ENCODE measurements at regions not wholly inside any gene's neighbourhood (a gene's known extent, or its start where the extent isn't known, plus 50 kb on each side); places are given as distances from the start of the nearest gene placed in this dataset.

GRCh38 chr16:6160871-6161270 is 1063.3 kb upstream of the EEF2KMT start:
- no peak for TF ChIP-seq ZNF70 (CRISPR knock-in tag; IDR thresholded peaks at IDR 0.05)
- no peak for TF ChIP-seq ESRRG (CRISPR knock-in tag; IDR thresholded peaks at IDR 0.05)
- TF ChIP-seq ZFP30 (CRISPR knock-in tag; IDR thresholded peaks at IDR 0.05): no peak
- TF ChIP-seq PPARA (CRISPR knock-in tag; IDR thresholded peaks at IDR 0.05; ENCODE audit: borderline replicate concordance): no peak
- TF ChIP-seq OSR1 (CRISPR knock-in tag; IDR thresholded peaks at IDR 0.05): no peak
- ATAC-seq: no peak

- no peak for TF ChIP-seq PATZ1 (CRISPR knock-in tag; IDR thresholded peaks at IDR 0.05; ENCODE audit: borderline replicate concordance)
- no peak for TF ChIP-seq ZC3H10 (CRISPR knock-in tag; IDR thresholded peaks at IDR 0.05)
- no peak for TF ChIP-seq TCF4 (CRISPR knock-in tag; IDR thresholded peaks at IDR 0.05; ENCODE audit: borderline replicate concordance)
- no peak for TF ChIP-seq ISL1 (CRISPR knock-in tag; IDR thresholded peaks at IDR 0.05)
- no peak for TF ChIP-seq TSHZ2 (CRISPR knock-in tag; IDR thresholded peaks at IDR 0.05)
- no peak for TF ChIP-seq ZNF565 (CRISPR knock-in tag; conservative IDR thresholded peaks at IDR 0.05; ENCODE audit: low read depth)
- no peak for TF ChIP-seq TOX (CRISPR knock-in tag; IDR thresholded peaks at IDR 0.05; ENCODE audit: borderline replicate concordance)
- no peak for ATAC-seq
These were observed 1062.7 kb upstream of the EEF2KMT start for GRCh38 chr16:6160303-6160702.

- no peak for ATAC-seq
These were observed 1060.2 kb upstream of the EEF2KMT start for GRCh38 chr16:6157806-6158205.

GRCh38 chr16:6155271-6155670 is 1057.7 kb upstream of the EEF2KMT start:
- ATAC-seq: no peak
- TF ChIP-seq ZFP30 (CRISPR knock-in tag; IDR thresholded peaks at IDR 0.05) (no peak), TCF4 (CRISPR knock-in tag; IDR thresholded peaks at IDR 0.05; ENCODE audit: borderline replicate concordance) (no peak), ISL1 (CRISPR knock-in tag; IDR thresholded peaks at IDR 0.05) (no peak), ZNF70 (CRISPR knock-in tag; IDR thresholded peaks at IDR 0.05) (no peak), OSR1 (CRISPR knock-in tag; IDR thresholded peaks at IDR 0.05) (no peak), ZFP3 (CRISPR knock-in tag; IDR thresholded peaks at IDR 0.05) (no peak), BACH2 (CRISPR knock-in tag; IDR thresholded peaks at IDR 0.05; ENCODE audit: borderline replicate concordance) (no peak)

More at GRCh38 chr16:6157806-6158205, 1060.2 kb upstream of the EEF2KMT start:
- no peak for TF ChIP-seq OSR1 (CRISPR knock-in tag; IDR thresholded peaks at IDR 0.05)

- no peak for ATAC-seq
- TF ChIP-seq CSRNP3 (CRISPR knock-in tag; IDR thresholded peaks at IDR 0.05): no peak
- no peak for TF ChIP-seq RARB (CRISPR knock-in tag; IDR thresholded peaks at IDR 0.05)
- no peak for TF ChIP-seq ZNF70 (CRISPR knock-in tag; IDR thresholded peaks at IDR 0.05)
- TF ChIP-seq PPARA (CRISPR knock-in tag; IDR thresholded peaks at IDR 0.05; ENCODE audit: borderline replicate concordance): no peak
- no peak for TF ChIP-seq ARNTL (CRISPR knock-in tag; IDR thresholded peaks at IDR 0.05; ENCODE audit: borderline replicate concordance, low read depth)
- no peak for TF ChIP-seq ZFP3 (CRISPR knock-in tag; IDR thresholded peaks at IDR 0.05)
- TF ChIP-seq SNAI2 (CRISPR knock-in tag; IDR thresholded peaks at IDR 0.05): no peak
- no peak for TF ChIP-seq OSR1 (CRISPR knock-in tag; IDR thresholded peaks at IDR 0.05)
- TF ChIP-seq TSHZ2 (CRISPR knock-in tag; IDR thresholded peaks at IDR 0.05): no peak
- TF ChIP-seq CSDC2 (CRISPR knock-in tag; IDR thresholded peaks at IDR 0.05): no peak
- no peak for TF ChIP-seq ESRRG (CRISPR knock-in tag; IDR thresholded peaks at IDR 0.05)
- no peak for TF ChIP-seq TOX (CRISPR knock-in tag; IDR thresholded peaks at IDR 0.05; ENCODE audit: borderline replicate concordance)
- TF ChIP-seq PATZ1 (CRISPR knock-in tag; IDR thresholded peaks at IDR 0.05; ENCODE audit: borderline replicate concordance): no peak
- no peak for TF ChIP-seq ZC3H10 (CRISPR knock-in tag; IDR thresholded peaks at IDR 0.05)
These were observed 1056.3 kb upstream of the EEF2KMT start for GRCh38 chr16:6153901-6154300.

All from SK-N-SH treated with all-trans-retinoic acid at 6 μM for 48 hours (cell line).